NCI-H2196 treated with DMSO at 0.1 percent for 48 hours (cell line): ENCODE measurements at regions not wholly inside any gene's neighbourhood (a gene's known extent, or its start where the extent isn't known, plus 50 kb on each side); places are given as distances from the start of the nearest gene placed in this dataset.
"Not testable (repeated sequence)": the region's sequence is repeated elsewhere in the genome, so short reads cannot be mapped to it uniquely, and the experiment has no call there.

Source experiments
- DNase-seq: peaks from one replicate; lab custom pipeline; 2025; ENCODE audit not compliant: unreplicated experiment; lab: John Stamatoyannopoulos, UW

GRCh38 chr11:81990659-81991443, 742.8 kb downstream of the FAM181B start:
- DNase-seq, result no peak

- no peak for DNase-seq
Measured at GRCh38 chr11:81989093-81989492, 744.6 kb downstream of the FAM181B start.

- no peak for DNase-seq
Measured at GRCh38 chr11:81987829-81988472, 745.7 kb downstream of the FAM181B start.

- no peak for DNase-seq
Measured at GRCh38 chr11:81986556-81987161, 747.0 kb downstream of the FAM181B start.

GRCh38 chr11:81979448-81979847, 754.2 kb downstream of the FAM181B start:
- no peak for DNase-seq

- DNase-seq, result no peak
Measured at GRCh38 chr11:81975261-81975900, 758.3 kb downstream of the FAM181B start.

GRCh38 chr11:81970886-81971285, 762.8 kb downstream of the FAM181B start:
- no peak for DNase-seq

GRCh38 chr11:81967242-81967641, 766.4 kb downstream of the FAM181B start:
- DNase-seq, result no peak

GRCh38 chr11:81966340-81966739, 767.3 kb downstream of the FAM181B start:
- no peak for DNase-seq

GRCh38 chr11:81963018-81963417, 770.6 kb downstream of the FAM181B start:
- DNase-seq, result no peak

- no peak for DNase-seq
Measured at GRCh38 chr11:81960443-81960842, 773.2 kb downstream of the FAM181B start.

GRCh38 chr11:81959341-81959740, 774.3 kb downstream of the FAM181B start:
- DNase-seq, result no peak

GRCh38 chr11:81954301-81954700, 779.4 kb downstream of the FAM181B start:
- not testable (repeated sequence) for DNase-seq

- DNase-seq, result no peak
Measured at GRCh38 chr11:81946831-81947230, 786.8 kb downstream of the FAM181B start.

- no peak for DNase-seq
Measured at GRCh38 chr11:81942646-81943045, 791.0 kb downstream of the FAM181B start.

GRCh38 chr11:81941998-81942397, 791.7 kb downstream of the FAM181B start:
- no peak for DNase-seq

GRCh38 chr11:81932303-81932702, 801.4 kb downstream of the FAM181B start:
- DNase-seq, result no peak

- DNase-seq, result no peak
Measured at GRCh38 chr11:81920205-81920604, 813.5 kb downstream of the FAM181B start.

GRCh38 chr11:81916451-81916850, 817.2 kb downstream of the FAM181B start:
- no peak for DNase-seq

GRCh38 chr11:81915045-81915444, 818.6 kb downstream of the FAM181B start:
- no peak for DNase-seq

- no peak for DNase-seq
Measured at GRCh38 chr11:81913793-81914192, 819.9 kb downstream of the FAM181B start.

- no peak for DNase-seq
Measured at GRCh38 chr11:81907996-81908395, 825.7 kb downstream of the FAM181B start.
